Duodenal mucosa (tissue), 2 donors: ENCODE measurements at regions not wholly inside any gene's neighbourhood (a gene's known extent, or its start where the extent isn't known, plus 50 kb on each side); places are given as distances from the start of the nearest gene placed in this dataset.

Experiments used
- H3K27ac ChIP-seq: one replicate; pipeline ENCODE4 v1.7.0; 2013; ENCODE audit warnings: low read depth, low read length
- H3K27me3 ChIP-seq, 2 donors: one replicate each; pipeline ENCODE4 v1.7.0; 2013; ENCODE audit warnings: low read length in 2 of 2, control low read depth in 1 of 2; ENCODE audit not compliant: insufficient read depth in 2 of 2, control insufficient read depth in 1 of 2
- H3K36me3 ChIP-seq, 2 donors: one replicate each; pipeline ENCODE4 v1.7.0; 2013; ENCODE audit warnings: low read length in 2 of 2, control low read depth in 1 of 2; ENCODE audit not compliant: insufficient read depth in 2 of 2, control insufficient read depth in 1 of 2
- H3K4me1 ChIP-seq, 2 donors: one replicate each; pipeline ENCODE4 v1.7.0; 2013; ENCODE audit warnings: low read length in 2 of 2, control low read depth in 1 of 2; ENCODE audit not compliant: insufficient read depth in 2 of 2, control insufficient read depth in 1 of 2
- H3K4me3 ChIP-seq, 2 donors: one replicate each; pipeline ENCODE4 v1.7.0; 2013; ENCODE audit warnings: low read length in 2 of 2, low read depth in 1 of 2
- H3K9ac ChIP-seq, 2 donors: one replicate each; pipeline ENCODE4 v1.7.0; 2013; ENCODE audit warnings: low read length in 2 of 2, low read depth in 1 of 2
- H3K9me3 ChIP-seq, 2 donors: one replicate each; pipeline ENCODE4 v1.7.0; 2013; ENCODE audit warnings: low read length in 2 of 2, control low read depth in 1 of 2; ENCODE audit not compliant: control insufficient read depth in 1 of 2

DNA sequence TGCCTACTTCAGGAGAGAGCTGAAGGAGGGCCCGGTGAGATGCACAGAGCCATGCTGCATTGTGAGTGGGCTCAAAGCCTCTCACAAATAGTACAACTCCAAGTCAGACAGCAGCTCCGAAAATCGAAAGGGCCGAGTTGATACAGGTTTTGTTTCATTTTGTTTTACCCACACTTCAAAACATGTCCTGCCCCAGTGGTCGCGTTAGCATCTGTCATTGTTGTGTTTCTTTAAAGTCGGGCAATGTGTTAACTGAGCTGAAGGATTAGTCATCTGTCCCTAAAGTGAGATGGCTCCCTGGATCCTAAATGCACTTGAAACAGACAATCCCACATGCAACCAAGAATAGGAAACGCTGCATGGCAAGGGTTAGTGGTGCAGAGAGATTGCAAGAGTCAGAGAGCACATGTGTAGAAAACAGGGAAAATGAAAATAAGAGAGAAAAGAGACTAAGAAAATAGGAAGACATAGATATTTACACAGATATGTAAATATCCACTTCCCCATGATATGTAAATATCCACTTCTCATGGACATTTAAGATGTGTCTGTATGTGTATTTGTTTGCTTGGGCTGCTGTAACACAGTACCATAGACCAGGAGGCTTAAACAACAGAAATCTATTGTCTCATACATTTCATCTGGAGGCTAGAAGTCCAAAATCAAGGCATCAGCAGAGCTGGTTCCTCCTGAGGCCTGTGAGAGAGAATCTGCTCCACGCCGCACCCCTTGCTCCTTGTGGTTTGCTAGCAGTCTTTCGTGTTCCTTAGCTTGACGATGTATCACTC, 131.4 kb upstream of the RAB4A start:
- Histone ChIP-seq H3K27me3 (no peaks in the 10 kb centered on the region), H3K27ac (no peak overlapping the region), H3K9ac (no peak overlapping the region), H3K9me3 (peaks cover 3 to 10% of the 10 kb centered on the region in 2 donors), H3K4me3 (peak overlapping the region in 1 of 2 donors; percentile 52), H3K36me3 (no peaks in the 10 kb centered on the region), H3K4me1 (peaks cover 4 to 6% of the 10 kb centered on the region in 2 donors)

DNA sequence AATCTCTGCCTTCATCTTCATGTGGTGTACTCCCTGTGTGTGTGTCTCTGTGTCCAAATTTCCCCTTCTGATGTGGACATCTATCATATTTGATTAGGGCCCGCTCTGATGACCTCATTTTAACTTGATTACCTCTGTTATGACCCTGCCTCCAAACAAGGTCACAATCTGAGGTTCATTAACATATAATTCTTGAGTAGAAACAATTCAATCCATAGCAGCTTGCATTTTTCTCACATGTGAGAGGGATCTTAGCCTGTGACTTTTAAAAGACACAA, 130.9 kb upstream of the RAB4A start:
- Histone ChIP-seq H3K4me1 (peaks cover 4 to 6% of the 10 kb centered on the region in 2 donors), H3K36me3 (no peaks in the 10 kb centered on the region), H3K9me3 (peaks cover 0 to 5% of the 10 kb centered on the region in 2 donors), H3K27ac (no peak overlapping the region), H3K9ac (no peak overlapping the region), H3K4me3 (no peak overlapping the region), H3K27me3 (no peaks in the 10 kb centered on the region)

DNA sequence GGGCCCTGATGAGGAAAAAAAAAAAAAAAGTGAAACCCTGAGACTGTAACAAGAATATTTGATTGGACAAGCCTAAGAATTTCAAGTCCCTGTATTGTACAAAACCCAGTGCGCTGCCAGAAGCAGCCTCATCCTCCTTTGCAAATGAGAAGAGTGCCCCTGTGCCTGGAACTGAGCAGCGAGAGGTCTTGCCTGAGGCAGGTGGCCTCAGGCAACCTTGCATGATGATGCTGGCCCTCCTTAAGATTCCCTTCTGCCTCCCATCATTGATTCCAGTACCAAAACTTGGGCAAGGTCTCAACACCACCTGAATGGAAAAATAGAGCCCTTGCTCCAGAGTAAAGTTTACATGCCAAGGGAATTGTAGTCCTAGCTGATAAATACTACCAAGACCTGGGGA, 129.6 kb upstream of the RAB4A start:
- peaks cover 4 to 6% of the 10 kb centered on the region in 2 donors for H3K4me1 ChIP-seq
- H3K27me3 ChIP-seq: no peaks in the 10 kb centered on the region
- H3K4me3 ChIP-seq: no peak overlapping the region
- no peak overlapping the region for H3K9ac ChIP-seq
- no peak overlapping the region for H3K27ac ChIP-seq
- H3K36me3 ChIP-seq: no peaks in the 10 kb centered on the region
- H3K9me3 ChIP-seq: no peaks in the 10 kb centered on the region

DNA sequence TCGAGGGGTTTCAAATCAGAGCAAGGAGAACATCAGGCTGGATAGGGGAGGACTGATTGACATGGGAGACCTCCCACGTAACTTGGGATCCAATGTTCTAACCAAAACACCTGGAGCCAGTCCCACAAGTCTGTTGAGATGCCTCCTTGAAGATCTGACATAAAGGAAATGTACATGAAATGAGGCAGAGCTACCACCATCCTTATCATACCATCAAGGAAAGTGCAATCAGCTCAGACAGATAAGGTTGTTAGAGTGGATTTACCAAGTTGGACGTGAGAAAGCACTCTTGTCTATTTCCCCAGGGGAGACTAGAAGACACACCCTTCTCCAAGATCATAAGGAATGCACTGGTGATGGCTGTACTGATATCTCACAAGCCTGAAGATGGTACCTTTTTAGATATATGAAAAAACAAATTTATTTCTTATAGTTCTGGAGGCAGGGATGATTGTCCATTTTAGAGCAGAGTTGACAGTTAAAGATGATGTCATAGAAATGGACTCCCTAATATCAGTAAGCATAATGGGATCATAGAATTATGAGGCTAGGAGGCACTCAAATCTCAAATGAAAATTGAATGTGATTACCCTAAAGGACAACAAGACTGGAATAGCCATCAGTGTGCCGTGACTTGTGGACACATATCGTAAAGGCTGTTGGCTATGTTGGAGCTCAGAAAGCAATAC, 129.1 kb upstream of the RAB4A start:
- H3K27me3 ChIP-seq: no peaks in the 10 kb centered on the region
- H3K27ac ChIP-seq: no peak overlapping the region
- peaks cover 4 to 6% of the 10 kb centered on the region in 2 donors for H3K4me1 ChIP-seq
- no peaks in the 10 kb centered on the region for H3K36me3 ChIP-seq
- no peak overlapping the region for H3K9ac ChIP-seq
- H3K4me3 ChIP-seq: no peak overlapping the region
- no peaks in the 10 kb centered on the region for H3K9me3 ChIP-seq

DNA sequence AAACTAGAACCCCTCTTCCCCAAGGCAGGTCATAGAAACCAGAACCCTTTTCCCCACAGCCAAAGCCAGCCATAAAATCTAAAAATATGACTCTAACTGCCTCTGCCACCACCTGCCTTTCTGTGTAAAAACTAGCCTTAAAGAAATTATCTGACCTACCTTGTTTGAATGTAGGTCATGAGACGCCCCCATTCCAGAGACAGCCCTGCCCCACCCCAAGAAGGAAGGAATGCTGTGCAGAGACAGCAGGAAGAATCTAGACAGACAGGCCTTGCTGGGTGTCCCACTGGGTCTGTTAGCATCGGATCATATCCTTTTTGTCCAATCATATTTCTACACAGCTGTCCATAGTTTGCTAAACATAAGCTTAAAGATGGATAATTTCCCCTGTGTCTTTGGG, 128.4 kb upstream of the RAB4A start:
- Histone ChIP-seq H3K9me3 (no peaks in the 10 kb centered on the region), H3K27me3 (no peaks in the 10 kb centered on the region), H3K4me3 (no peak overlapping the region)

DNA sequence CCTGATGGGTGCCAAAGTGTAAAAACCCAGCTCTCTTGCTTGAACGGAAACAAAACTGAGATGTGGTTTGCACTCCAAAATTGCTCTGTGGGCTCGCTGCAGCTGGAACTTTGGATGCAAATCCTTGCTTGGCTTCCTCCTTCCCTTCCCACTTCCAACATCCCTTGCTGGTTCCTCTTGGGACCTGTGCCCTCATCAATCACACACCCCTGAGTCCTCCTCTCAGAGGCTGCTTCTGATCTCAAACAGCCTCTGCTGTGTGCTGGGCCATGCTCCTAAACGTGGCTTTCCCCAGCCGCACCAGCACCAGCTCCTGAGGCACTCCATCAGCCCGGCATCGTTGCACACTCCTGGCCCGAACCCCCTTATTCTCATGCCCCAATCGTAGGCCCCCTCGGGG, 124.3 kb upstream of the RAB4A start:
- no peaks in the 10 kb centered on the region for H3K36me3 ChIP-seq
- no peak overlapping the region for H3K27ac ChIP-seq
- H3K4me3 ChIP-seq: no peak overlapping the region
- H3K9ac ChIP-seq: no peak overlapping the region
- H3K27me3 ChIP-seq: no peaks in the 10 kb centered on the region
- no peaks in the 10 kb centered on the region for H3K9me3 ChIP-seq
- H3K4me1 ChIP-seq: peaks cover 10 to 14% of the 10 kb centered on the region in 2 donors

More for the DNA sequence above, 128.4 kb upstream of the RAB4A start:
- no peak overlapping the region for H3K9ac ChIP-seq
- no peak overlapping the region for H3K27ac ChIP-seq
- peaks cover 2 to 6% of the 10 kb centered on the region in 2 donors for H3K4me1 ChIP-seq
- H3K36me3 ChIP-seq: no peaks in the 10 kb centered on the region

DNA sequence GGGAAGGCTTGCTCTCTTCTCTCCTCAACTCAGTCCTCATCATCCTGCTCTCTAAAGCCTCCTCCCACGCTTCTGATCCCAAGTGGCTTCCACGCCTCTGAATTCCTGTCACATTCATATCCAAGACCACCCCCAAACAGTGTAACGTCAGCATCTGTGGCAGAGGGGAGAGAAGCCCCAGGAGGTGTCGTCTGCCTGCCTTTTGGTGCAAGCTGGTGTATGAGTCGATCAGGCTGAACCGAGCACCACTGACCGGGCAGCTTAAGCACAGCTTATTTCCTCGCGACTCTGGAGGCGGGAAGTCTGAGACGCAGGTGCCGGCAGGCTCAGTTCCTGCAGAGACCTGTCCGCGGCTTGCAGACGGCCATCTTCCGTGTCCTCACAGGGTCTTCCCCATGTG, 123.8 kb upstream of the RAB4A start:
- Histone ChIP-seq H3K27me3 (no peaks in the 10 kb centered on the region), H3K27ac (no peak overlapping the region), H3K36me3 (no peaks in the 10 kb centered on the region), H3K4me3 (no peak overlapping the region), H3K9me3 (no peaks in the 10 kb centered on the region), H3K4me1 (peaks cover 10 to 14% of the 10 kb centered on the region in 2 donors), H3K9ac (no peak overlapping the region)

DNA sequence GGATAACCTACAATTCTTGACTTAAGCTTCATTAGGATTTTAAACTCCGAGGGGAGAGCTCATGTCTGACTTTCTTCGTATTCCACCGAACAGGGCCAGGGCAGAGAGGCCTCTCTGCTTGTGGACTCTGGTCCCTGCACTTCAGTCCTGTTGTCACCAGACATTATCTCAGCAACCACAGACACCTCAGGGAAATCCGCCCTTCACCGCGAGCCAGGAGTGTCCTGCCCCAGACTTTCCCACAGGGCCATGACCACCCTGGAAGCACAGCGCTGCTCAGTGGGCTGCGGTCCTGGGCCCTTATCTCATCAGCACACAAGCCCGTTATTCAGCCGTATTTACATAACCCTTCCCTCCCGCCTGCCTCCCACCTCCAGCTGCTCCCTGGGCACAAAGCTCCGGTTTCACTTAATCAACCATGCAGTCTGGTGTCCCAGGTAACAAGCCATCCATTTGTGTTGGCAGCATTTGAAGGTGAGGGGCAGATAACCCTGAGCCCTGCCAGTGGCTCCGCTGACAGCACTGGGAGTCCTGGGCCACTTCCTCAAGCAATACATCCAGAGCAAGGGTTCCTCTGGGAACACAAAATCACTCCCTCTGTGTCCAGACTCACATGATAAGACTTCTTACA, 122.8 kb upstream of the RAB4A start:
- Histone ChIP-seq H3K36me3 (no peaks in the 10 kb centered on the region), H3K27me3 (no peaks in the 10 kb centered on the region), H3K27ac (no peak overlapping the region), H3K4me3 (peak overlapping the region in 1 of 2 donors; percentile 17), H3K4me1 (peaks cover 10 to 14% of the 10 kb centered on the region in 2 donors), H3K9ac (peak overlapping the region in 1 of 2 donors; percentile 3), H3K9me3 (no peaks in the 10 kb centered on the region)

DNA sequence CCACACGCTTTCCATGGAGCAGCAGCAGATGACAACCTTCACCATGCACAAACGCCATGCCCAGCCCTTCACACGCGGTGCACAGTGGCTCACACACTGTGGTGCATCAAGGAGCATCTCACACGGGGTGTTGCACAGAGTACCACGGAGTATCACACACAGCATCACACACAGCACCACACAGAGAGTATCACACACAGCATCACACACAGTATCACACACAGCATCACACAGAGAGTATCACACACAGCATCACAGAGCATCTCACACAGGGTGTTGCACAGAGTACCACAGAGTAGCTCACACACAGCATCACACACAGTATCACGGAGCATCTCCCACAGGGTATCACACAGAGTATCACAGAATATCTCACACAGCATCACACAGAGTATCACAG, 122.2 kb upstream of the RAB4A start:
- Histone ChIP-seq H3K4me3 (no peak overlapping the region), H3K9ac (peak overlapping the region in 1 of 2 donors; percentile 3), H3K27ac (no peak overlapping the region), H3K9me3 (no peaks in the 10 kb centered on the region), H3K27me3 (no peaks in the 10 kb centered on the region), H3K36me3 (no peaks in the 10 kb centered on the region), H3K4me1 (peaks cover 10 to 14% of the 10 kb centered on the region in 2 donors)

DNA sequence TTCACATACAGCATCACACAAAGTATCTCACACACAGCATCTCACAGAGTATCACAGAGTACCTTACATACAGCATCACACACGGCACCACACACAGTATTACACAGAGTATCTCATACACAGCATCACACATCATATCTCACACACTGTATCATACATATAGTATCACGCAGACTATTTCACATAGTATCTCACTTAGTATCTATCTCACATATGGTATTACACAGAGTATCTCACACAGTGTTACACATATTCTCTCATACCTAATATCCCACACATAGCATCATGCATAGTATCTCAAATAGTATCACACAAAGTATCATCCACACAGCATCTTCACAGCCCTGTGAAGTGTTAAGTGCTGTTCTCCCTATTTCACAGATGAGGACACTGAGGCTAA, 121.5 kb upstream of the RAB4A start:
- H3K4me3 ChIP-seq: no peak overlapping the region
- H3K4me1 ChIP-seq: peaks cover 10 to 14% of the 10 kb centered on the region in 2 donors
- no peaks in the 10 kb centered on the region for H3K27me3 ChIP-seq
- H3K9me3 ChIP-seq: no peaks in the 10 kb centered on the region
- no peak overlapping the region for H3K9ac ChIP-seq
- H3K36me3 ChIP-seq: no peaks in the 10 kb centered on the region
- H3K27ac ChIP-seq: no peak overlapping the region
